DOHH2 (cell line): ENCODE measurements at regions not wholly inside any gene's neighbourhood (a gene's known extent, or its start where the extent isn't known, plus 50 kb on each side); places are given as distances from the start of the nearest gene placed in this dataset.

Experiments
- H3F3A ChIP-seq: fragments of 200-600 bp; sonication (generic), shearing (Covaris generic); 2 replicates; pipeline ENCODE4 v1.6.0; 2016; ENCODE audit warnings: antibody characterized with exemption, mild to moderate bottlenecking; ENCODE audit not compliant: control insufficient read depth, insufficient read depth
- H3K27ac ChIP-seq: fragments of 200-600 bp; sonication (generic); 2 replicates; pipeline ENCODE4 v1.5.1; 2014; ENCODE audit warnings: low read depth, mild to moderate bottlenecking, low read length, moderate library complexity
- H3K27me3 ChIP-seq: fragments of 200-600 bp; sonication (generic); 2 replicates; pipeline ENCODE4 v1.6.1; 2014; ENCODE audit warnings: mild to moderate bottlenecking, low read length, mixed read lengths; ENCODE audit not compliant: control insufficient read depth
- H3K36me3 ChIP-seq: fragments of 200-600 bp; sonication (generic); 2 replicates; pipeline ENCODE4 v1.6.1; 2014; ENCODE audit warnings: mild to moderate bottlenecking, low read length, moderate library complexity, mixed read lengths; ENCODE audit not compliant: control insufficient read depth
- H3K4me1 ChIP-seq: fragments of 200-600 bp; sonication (generic); 2 replicates; pipeline ENCODE4 v1.6.1; 2014; ENCODE audit warnings: mild to moderate bottlenecking, low read length, mixed read lengths; ENCODE audit not compliant: control insufficient read depth
- H3K4me2 ChIP-seq: fragments of 200-600 bp; sonication (generic); 2 replicates; pipeline ENCODE4 v1.6.0; 2014; ENCODE audit warnings: mild to moderate bottlenecking, low read length, moderate library complexity
- H3K4me3 ChIP-seq: fragments of 200-600 bp; sonication (generic); 2 replicates; pipeline ENCODE4 v1.5.1; 2014; ENCODE audit warnings: mild to moderate bottlenecking, low read length, mixed read lengths
- H3K79me2 ChIP-seq: fragments of 200-600 bp; sonication (generic); 2 replicates; pipeline ENCODE4 v1.6.1; 2014; ENCODE audit warnings: mild to moderate bottlenecking, low read length, mixed read lengths; ENCODE audit not compliant: control insufficient read depth
- H3K9me2 ChIP-seq: fragments of 200-600 bp; sonication (generic); replicated peaks from 2 replicates; pipeline ENCODE4 v1.6.1; 2014; ENCODE audit warnings: mild to moderate bottlenecking, low read length, mixed read lengths; ENCODE audit not compliant: control insufficient read depth
- H3K9me3 ChIP-seq: fragments of 200-600 bp; sonication (generic); 2 replicates; pipeline ENCODE4 v1.6.1; 2014; ENCODE audit warnings: antibody characterized with exemption, low read length, mixed read lengths; ENCODE audit not compliant: control insufficient read depth, insufficient read depth
- H4K20me1 ChIP-seq: fragments of 200-600 bp; sonication (generic); 2 replicates; pipeline ENCODE4 v1.6.0; 2014; ENCODE audit warnings: low read depth, mild to moderate bottlenecking, antibody characterized with exemption, low read length, moderate library complexity; ENCODE audit not compliant: control insufficient read depth, insufficient read depth
- CTCF ChIP-seq: fragments of 200-600 bp; sonication (generic); IDR thresholded peaks from one replicate; pipeline ENCODE4 v1.5.1; 2014; ENCODE audit warnings: antibody characterized with exemption, mild to moderate bottlenecking, low read depth, low read length; ENCODE audit not compliant: poor library complexity, severe bottlenecking
- EZH2phosphoT487 ChIP-seq: fragments of 200-600 bp; sonication (generic); IDR thresholded peaks from 2 replicates; pipeline ENCODE4 v1.6.1; 2017; ENCODE audit warnings: borderline replicate concordance, mild to moderate bottlenecking, antibody characterized with exemption, low read length, moderate library complexity, mixed read lengths

GRCh38 chr4:31334086-31334910 lies 614.1 kb downstream of the PCDH7 start:
- Histone ChIP-seq H3K4me3 (no peak overlapping the region), H3K9me2 (no peaks in the 10 kb centered on the region), H4K20me1 (no peaks in the 10 kb centered on the region), H3K79me2 (no peaks in the 10 kb centered on the region), H3K4me2 (no peak overlapping the region), H3K36me3 (no peaks in the 10 kb centered on the region), H3K4me1 (no peaks in the 10 kb centered on the region), H3K27me3 (no peaks in the 10 kb centered on the region), H3K27ac (no peak overlapping the region), H3F3A (no peaks in the 10 kb centered on the region), H3K9me3 (no peaks in the 10 kb centered on the region)
- TF ChIP-seq CTCF (no peak), EZH2phosphoT487 (no peak)

- peaks cover 4% of the 10 kb centered on the region; the same call in 1 of the 2 replicates for H3K9me3 ChIP-seq
- no peak overlapping the region for H3K4me3 ChIP-seq
- H3K36me3 ChIP-seq: no peaks in the 10 kb centered on the region
- peaks cover 4% of the 10 kb centered on the region; the same call in 1 of the 2 replicates for H3K4me1 ChIP-seq
- H3K79me2 ChIP-seq: no peaks in the 10 kb centered on the region
- H3F3A ChIP-seq: no peaks in the 10 kb centered on the region
- H3K27ac ChIP-seq: no peak overlapping the region
- H3K27me3 ChIP-seq: no peaks in the 10 kb centered on the region
- no peak overlapping the region for H3K4me2 ChIP-seq
- no peaks in the 10 kb centered on the region for H3K9me2 ChIP-seq
- TF ChIP-seq EZH2phosphoT487 (no peak), CTCF (no peak)
- H4K20me1 ChIP-seq: no peaks in the 10 kb centered on the region
These were observed 617.8 kb downstream of the PCDH7 start for GRCh38 chr4:31338000-31338399.

- Histone ChIP-seq H3K9me3 (peaks cover 4% of the 10 kb centered on the region; the same call in 1 of the 2 replicates), H3K27me3 (no peaks in the 10 kb centered on the region), H3K9me2 (no peaks in the 10 kb centered on the region), H3K4me2 (no peak overlapping the region), H3K27ac (no peak overlapping the region), H4K20me1 (no peaks in the 10 kb centered on the region), H3K79me2 (no peaks in the 10 kb centered on the region), H3K4me1 (peaks cover 4% of the 10 kb centered on the region; the same call in 1 of the 2 replicates), H3F3A (no peaks in the 10 kb centered on the region), H3K36me3 (no peaks in the 10 kb centered on the region), H3K4me3 (no peak overlapping the region)
- TF ChIP-seq CTCF (no peak), EZH2phosphoT487 (no peak)
These were observed 621.6 kb downstream of the PCDH7 start for GRCh38 chr4:31341601-31342359.
